Lower leg skin (tissue), 3 donors: ENCODE measurements at regions not wholly inside any gene's neighbourhood (a gene's known extent, or its start where the extent isn't known, plus 50 kb on each side); places are given as distances from the start of the nearest gene placed in this dataset.

Experiments used
- POLR2A ChIP-seq, 2 donors: fragments of 450-650 bp; IDR thresholded peaks; one replicate each; pipeline ENCODE4 v1.6.1; 2016 to 2017; ENCODE audit warnings: antibody characterized with exemption in 2 of 2, mild to moderate bottlenecking in 1 of 2, moderate library complexity in 1 of 2
- TF ChIP-seq, protein P1 (sequence below), 3 donors: fragments of 450-650 bp; IDR thresholded peaks; one replicate each; pipeline ENCODE4 v1.5.1; 2016; ENCODE audit warnings: antibody characterized with exemption in 3 of 3, mild to moderate bottlenecking in 3 of 3, moderate library complexity in 2 of 3

DNA sequence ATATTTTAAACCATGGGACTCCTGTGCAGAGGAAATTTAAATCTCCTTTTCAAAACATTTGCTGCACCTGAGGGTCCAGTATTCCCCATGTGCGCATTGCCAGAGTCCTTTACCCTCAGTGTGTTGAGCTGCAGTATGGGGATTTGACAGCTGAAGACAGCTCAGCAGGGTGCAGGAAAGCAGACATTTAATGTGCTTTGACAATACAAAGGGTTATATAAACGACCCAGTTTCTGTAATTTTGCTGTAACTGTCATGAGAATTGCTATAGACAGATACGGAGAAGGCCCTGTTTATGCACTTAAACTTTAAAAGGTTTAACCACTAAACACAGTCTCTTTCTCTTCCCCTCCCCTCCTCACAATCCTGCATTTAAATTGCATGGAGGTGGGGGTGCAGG, 393.4 kb downstream of the MID1IP1 start:
- TF ChIP-seq, protein P1, sequence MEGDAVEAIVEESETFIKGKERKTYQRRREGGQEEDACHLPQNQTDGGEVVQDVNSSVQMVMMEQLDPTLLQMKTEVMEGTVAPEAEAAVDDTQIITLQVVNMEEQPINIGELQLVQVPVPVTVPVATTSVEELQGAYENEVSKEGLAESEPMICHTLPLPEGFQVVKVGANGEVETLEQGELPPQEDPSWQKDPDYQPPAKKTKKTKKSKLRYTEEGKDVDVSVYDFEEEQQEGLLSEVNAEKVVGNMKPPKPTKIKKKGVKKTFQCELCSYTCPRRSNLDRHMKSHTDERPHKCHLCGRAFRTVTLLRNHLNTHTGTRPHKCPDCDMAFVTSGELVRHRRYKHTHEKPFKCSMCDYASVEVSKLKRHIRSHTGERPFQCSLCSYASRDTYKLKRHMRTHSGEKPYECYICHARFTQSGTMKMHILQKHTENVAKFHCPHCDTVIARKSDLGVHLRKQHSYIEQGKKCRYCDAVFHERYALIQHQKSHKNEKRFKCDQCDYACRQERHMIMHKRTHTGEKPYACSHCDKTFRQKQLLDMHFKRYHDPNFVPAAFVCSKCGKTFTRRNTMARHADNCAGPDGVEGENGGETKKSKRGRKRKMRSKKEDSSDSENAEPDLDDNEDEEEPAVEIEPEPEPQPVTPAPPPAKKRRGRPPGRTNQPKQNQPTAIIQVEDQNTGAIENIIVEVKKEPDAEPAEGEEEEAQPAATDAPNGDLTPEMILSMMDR (IDR thresholded peaks at IDR 0.05) = no peak
- TF ChIP-seq POLR2A (IDR thresholded peaks at IDR 0.05) = no peak
